ENCODE measurements at regions not wholly inside any gene's neighbourhood (a gene's known extent, or its start where the extent isn't known, plus 50 kb on each side); places are given as distances from the start of the nearest gene placed in this dataset.

DNA sequence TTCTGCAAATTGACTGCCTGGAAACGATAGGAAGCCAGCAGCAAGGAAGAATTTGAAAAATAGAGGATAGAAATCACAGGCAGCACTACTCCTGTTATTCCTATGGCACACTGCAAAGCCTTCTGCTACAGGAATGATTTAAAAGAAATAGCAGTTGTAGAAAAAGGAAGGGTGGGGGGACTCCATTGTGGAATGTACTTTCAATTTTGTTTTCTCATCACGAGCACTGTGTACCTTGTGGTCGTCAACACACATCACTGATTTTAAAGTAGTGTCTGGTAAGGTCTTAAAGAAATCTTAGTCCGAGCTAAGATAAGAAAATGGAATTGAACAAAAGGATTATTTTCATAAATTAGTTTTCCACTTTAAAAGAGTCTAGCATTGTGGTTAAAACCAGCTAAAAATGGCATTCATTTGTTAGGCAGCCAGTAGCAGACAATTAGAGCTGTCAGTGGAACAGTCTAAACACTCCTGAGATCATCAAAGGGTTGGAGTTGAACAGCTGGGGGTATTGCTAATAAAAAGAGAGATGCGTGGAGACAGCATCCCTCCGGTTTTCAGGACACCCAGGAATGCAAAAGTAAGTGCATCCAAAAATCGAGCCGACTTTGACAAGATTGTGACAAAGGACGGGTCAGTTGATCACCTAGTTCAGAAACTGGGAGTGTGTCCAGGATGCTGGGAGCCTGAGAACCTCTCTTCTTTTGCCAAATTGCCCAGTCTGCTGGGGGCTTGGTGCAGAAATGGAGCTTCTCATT lies 97.8 kb upstream of the WWC1 start:
- in situ Hi-C loops (cut with MboI): no loop called here
- H3K4me1 ChIP-seq (ENCODE audit: insufficient read depth): no peaks in the 10 kb centered on the region
- 64% methylated on average over 9 of the region's 9 CpGs for WGBS, 2 experiments (ENCODE audit: low coverage in 1 of 2, low lambda C conversion rate in 2 of 2, missing lambda C conversion rate in 2 of 2)
- no peaks in the 10 kb centered on the region for H4K20me1 ChIP-seq (ENCODE audit: insufficient read depth)
- no peaks in the 10 kb centered on the region for H3K9me3 ChIP-seq (ENCODE audit: low read depth)
- DNase-seq: no peak
- no peaks in the 10 kb centered on the region for H3F3A ChIP-seq (ENCODE audit: insufficient read depth)
- no peaks in the 10 kb centered on the region for H3K79me2 ChIP-seq (ENCODE audit: insufficient read depth)
- no peak overlapping the region for H3K4me3 ChIP-seq
- TF ChIP-seq EZH2phosphoT487 (IDR thresholded peaks at IDR 0.05; ENCODE audit: insufficient read depth, low read depth) (no peak), EZH2 (IDR thresholded peaks at IDR 0.05; ENCODE audit: insufficient read depth, poor library complexity, severe bottlenecking) (no peak)
- H3K9ac ChIP-seq: no peak overlapping the region
- no peaks in the 10 kb centered on the region for H3K27me3 ChIP-seq (replicated peaks; ENCODE audit: insufficient read depth)
- no peaks in the 10 kb centered on the region for H3K9me2 ChIP-seq (ENCODE audit: insufficient read depth)
- no peak overlapping the region for H3K4me2 ChIP-seq (ENCODE audit: unreplicated experiment)
- no peak overlapping the region for H3K27ac ChIP-seq
- peaks cover 48% of the 10 kb centered on the region for H3K36me3 ChIP-seq (ENCODE audit: low read depth)
- H2AFZ ChIP-seq: no peak overlapping the region

- in situ Hi-C loops (cut with MboI): no loop called here
- Histone ChIP-seq H4K20me1 (ENCODE audit: insufficient read depth) (no peaks in the 10 kb centered on the region), H3K4me3 (no peak overlapping the region), H3K9me3 (ENCODE audit: low read depth) (no peaks in the 10 kb centered on the region), H3K4me2 (ENCODE audit: unreplicated experiment) (no peak overlapping the region), H3K9ac (no peak overlapping the region), H3K4me1 (ENCODE audit: insufficient read depth) (no peaks in the 10 kb centered on the region), H3K9me2 (ENCODE audit: insufficient read depth) (no peaks in the 10 kb centered on the region), H3F3A (ENCODE audit: insufficient read depth) (no peaks in the 10 kb centered on the region), H3K36me3 (ENCODE audit: low read depth) (peaks cover 62% of the 10 kb centered on the region), H3K79me2 (ENCODE audit: insufficient read depth) (no peaks in the 10 kb centered on the region), H3K27me3 (replicated peaks; ENCODE audit: insufficient read depth) (no peaks in the 10 kb centered on the region), H3K27ac (no peak overlapping the region), H2AFZ (no peak overlapping the region)
- TF ChIP-seq EZH2 (IDR thresholded peaks at IDR 0.05; ENCODE audit: insufficient read depth, poor library complexity, severe bottlenecking) (no peak), EZH2phosphoT487 (IDR thresholded peaks at IDR 0.05; ENCODE audit: insufficient read depth, low read depth) (no peak)
- DNase-seq: no peak
- WGBS, 2 experiments (ENCODE audit: low coverage in 1 of 2, low lambda C conversion rate in 2 of 2, missing lambda C conversion rate in 2 of 2): 73 to 74% methylated on average over 9 of the region's 9 CpGs
These were observed 96.3 kb upstream of the WWC1 start for GRCh38 chr5:168195110-168195509.

DNA sequence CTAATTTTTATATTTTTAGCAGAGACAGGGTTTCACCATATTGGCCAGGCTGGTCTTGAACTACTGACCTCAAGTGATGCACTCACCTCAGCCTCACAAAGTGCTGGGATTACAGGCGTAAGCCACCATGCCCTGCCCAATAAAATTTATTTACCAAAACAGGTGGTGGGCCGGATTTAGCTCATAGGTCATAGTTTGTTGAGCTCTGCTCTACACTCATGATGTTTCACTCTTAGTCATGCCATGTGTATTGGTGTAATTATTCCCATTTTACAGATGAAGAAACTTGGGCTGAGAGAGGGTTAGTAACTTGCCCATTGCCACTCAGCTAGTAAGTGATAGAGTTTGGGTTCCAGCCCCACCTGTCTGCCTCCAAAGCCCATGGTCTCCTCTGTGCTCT lies 93.1 kb upstream of the WWC1 start:
- no peak for TF ChIP-seq EZH2phosphoT487 (IDR thresholded peaks at IDR 0.05; ENCODE audit: insufficient read depth, low read depth)
- Histone ChIP-seq H3K36me3 (ENCODE audit: low read depth) (peaks cover 77% of the 10 kb centered on the region), H3K27me3 (replicated peaks; ENCODE audit: insufficient read depth) (no peaks in the 10 kb centered on the region), H3K9me2 (ENCODE audit: insufficient read depth) (no peaks in the 10 kb centered on the region), H4K20me1 (ENCODE audit: insufficient read depth) (no peaks in the 10 kb centered on the region), H3K4me3 (no peak overlapping the region), H3K4me2 (ENCODE audit: unreplicated experiment) (no peak overlapping the region), H3F3A (ENCODE audit: insufficient read depth) (no peaks in the 10 kb centered on the region), H3K27ac (no peak overlapping the region), H2AFZ (no peak overlapping the region), H3K4me1 (ENCODE audit: insufficient read depth) (no peaks in the 10 kb centered on the region), H3K79me2 (ENCODE audit: insufficient read depth) (no peaks in the 10 kb centered on the region), H3K9me3 (ENCODE audit: low read depth) (no peaks in the 10 kb centered on the region), H3K9ac (no peak overlapping the region)
- 77 to 79% methylated on average over 2 of the region's 2 CpGs for WGBS, 2 experiments (ENCODE audit: low coverage in 1 of 2, low lambda C conversion rate in 2 of 2, missing lambda C conversion rate in 2 of 2)
- no peak for DNase-seq
- in situ Hi-C loops (cut with MboI): no loop called here

DNA sequence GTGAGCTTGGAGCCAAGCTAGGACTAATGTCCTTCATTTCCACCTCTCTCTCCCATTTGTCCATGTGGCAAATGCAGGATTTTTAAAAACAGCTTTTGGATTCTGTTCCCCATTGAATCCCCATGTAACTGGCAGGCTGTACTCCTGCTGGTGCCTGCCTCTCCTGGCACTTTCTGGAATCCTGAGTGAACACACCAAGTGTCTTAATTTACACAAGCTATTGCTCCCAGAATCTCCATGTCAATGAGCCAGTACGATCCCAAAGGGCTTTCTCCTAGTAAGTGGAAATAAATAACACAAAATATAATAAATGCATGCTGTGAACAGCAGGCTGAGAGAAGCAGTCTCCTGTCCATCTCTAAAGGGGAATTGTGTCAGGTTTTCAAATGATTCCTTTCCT lies 88.4 kb upstream of the WWC1 start:
- no peaks in the 10 kb centered on the region for H3K79me2 ChIP-seq (ENCODE audit: insufficient read depth)
- no peak overlapping the region for H3K27ac ChIP-seq
- DNase-seq: no peak
- H3K36me3 ChIP-seq (ENCODE audit: low read depth): peaks cover 70% of the 10 kb centered on the region
- no peaks in the 10 kb centered on the region for H3F3A ChIP-seq (ENCODE audit: insufficient read depth)
- no peaks in the 10 kb centered on the region for H3K9me2 ChIP-seq (ENCODE audit: insufficient read depth)
- no peak overlapping the region for H3K9ac ChIP-seq
- no peaks in the 10 kb centered on the region for H3K9me3 ChIP-seq (ENCODE audit: low read depth)
- no peaks in the 10 kb centered on the region for H3K27me3 ChIP-seq (replicated peaks; ENCODE audit: insufficient read depth)
- H3K4me3 ChIP-seq: no peak overlapping the region
- H3K4me1 ChIP-seq (ENCODE audit: insufficient read depth): no peaks in the 10 kb centered on the region
- H3K4me2 ChIP-seq (ENCODE audit: unreplicated experiment): no peak overlapping the region
- no peak overlapping the region for H2AFZ ChIP-seq
- 38 to 44% methylated on average over 1 of the region's 1 CpG for WGBS, 2 experiments (ENCODE audit: low coverage in 1 of 2, low lambda C conversion rate in 2 of 2, missing lambda C conversion rate in 2 of 2)
- no peaks in the 10 kb centered on the region for H4K20me1 ChIP-seq (ENCODE audit: insufficient read depth)
- in situ Hi-C loops (cut with MboI): no loop called here
- TF ChIP-seq EZH2 (IDR thresholded peaks at IDR 0.05; ENCODE audit: insufficient read depth, poor library complexity, severe bottlenecking): no peak
- no peak for TF ChIP-seq EZH2phosphoT487 (IDR thresholded peaks at IDR 0.05; ENCODE audit: insufficient read depth, low read depth)
